GM12878 (cell line): ENCODE measurements at regions not wholly inside any gene's neighbourhood (a gene's known extent, or its start where the extent isn't known, plus 50 kb on each side); places are given as distances from the start of the nearest gene placed in this dataset.
"Not testable (repeated sequence)": the region's sequence is repeated elsewhere in the genome, so short reads cannot be mapped to it uniquely, and the experiment has no call there.

ENCODE experiments used
- ATAC-seq: fragments of 200-7000 bp; cut with Tn5 transposase; 3 replicates; pipeline ENCODE4 v1.9.1; 2020; ENCODE audit warnings: mild to moderate bottlenecking, moderate library complexity
- BruUV-seq: library from RNA; stranded (reverse); fragments of 400-500 nt; replicated peaks from 2 replicates; lab custom pipeline; 2021; lab: Mats Ljungman, UMichigan
- CTCF ChIA-PET: fragments of 300-600 bp; sonication (Branson Sonifier 250); formaldehyde crosslinking; extraction: SDS; loops from one replicate; lab custom pipeline; 2021; ENCODE audit warnings: inconsistent platforms; lab: Yijun Ruan, JAX
- POLR2A ChIA-PET: fragments of 350-600 bp; formaldehyde crosslinking; extraction: SDS; loops from one replicate; lab custom pipeline; 2021; ENCODE audit warnings: inconsistent platforms; lab: Charles Lee
- RAD21 ChIA-PET: fragments of 300-600 bp; sonication (Branson Sonifier 250); formaldehyde crosslinking; loops from one replicate; lab custom pipeline; 2023; ENCODE audit warnings: antibody characterized with exemption; ENCODE audit not compliant: unreplicated experiment; lab: Charles Lee
- SMC1A ChIA-PET: fragments of 300-600 bp; sonication (Branson Sonifier 250); formaldehyde crosslinking; loops from one replicate; lab custom pipeline; 2023; ENCODE audit not compliant: unreplicated experiment, uncharacterized antibody; lab: Charles Lee
- DNase-seq: peaks from one replicate; pipeline ENCODE4 v3.0.0-alpha.2; 2011; ENCODE audit warnings: low read depth, low spot score
- FAIRE-seq: peaks from 3 replicates; lab custom pipeline; 2011; peaks lifted over from hg19 to GRCh38; lab: Jason Lieb, UNC
- H2AFZ ChIP-seq: 2 replicates; pipeline ENCODE4 v1.6.0; 2011; ENCODE audit warnings: low read depth, low read length, control low read depth; ENCODE audit not compliant: control insufficient read depth
- H3K27ac ChIP-seq: 2 replicates; pipeline ENCODE4 v1.5.1; 2011; ENCODE audit warnings: control low read depth; ENCODE audit not compliant: control insufficient read depth, insufficient read depth
- H3K27me3 ChIP-seq, 2 experiments: replicated peaks in 1 of 2; 2 replicates each; pipeline versions ENCODE4 v1.6.0 to v1.6.1; 2011; ENCODE audit warnings: low read length in 1 of 2; ENCODE audit not compliant: control insufficient read depth in 2 of 2, insufficient read depth in 2 of 2
- H3K36me3 ChIP-seq, 2 experiments: 2 replicates each; pipeline ENCODE4 v1.5.1; 2011; ENCODE audit warnings: low read length in 1 of 2; ENCODE audit not compliant: control insufficient read depth in 2 of 2, insufficient read depth in 2 of 2
- H3K4me1 ChIP-seq: 2 replicates; pipeline ENCODE4 v1.6.1; 2011; ENCODE audit warnings: mild to moderate bottlenecking, low read length, moderate library complexity, mixed read lengths; ENCODE audit not compliant: control insufficient read depth, insufficient read depth
- H3K4me2 ChIP-seq: 2 replicates; pipeline ENCODE4 v1.6.0; 2011; ENCODE audit warnings: control low read depth; ENCODE audit not compliant: control insufficient read depth, insufficient read depth
- H3K4me3 ChIP-seq: fragments of 200-600 bp; sonication (generic); 2 replicates; pipeline ENCODE4 v1.5.1; 2016
- H3K79me2 ChIP-seq: 2 replicates; pipeline ENCODE4 v1.6.0; 2011; ENCODE audit warnings: low read length; ENCODE audit not compliant: control insufficient read depth, insufficient read depth
- H3K9ac ChIP-seq: 2 replicates; pipeline ENCODE4 v1.8.0; 2011; ENCODE audit warnings: low read length, control low read depth, mixed read lengths; ENCODE audit not compliant: control insufficient read depth, insufficient read depth
- H3K9me3 ChIP-seq: replicated peaks from 3 replicates; pipeline ENCODE4 v1.5.1; 2011; ENCODE audit warnings: mild to moderate bottlenecking, low read length; ENCODE audit not compliant: control insufficient read depth, insufficient read depth
- H4K20me1 ChIP-seq: 2 replicates; pipeline ENCODE4 v1.6.0; 2011; ENCODE audit not compliant: control insufficient read depth, insufficient read depth
- LARP7 ChIP-seq: fragments of 450-650 bp; IDR thresholded peaks from 2 replicates; pipeline ENCODE4 v1.6.1; 2017; ENCODE audit warnings: mild to moderate bottlenecking
- NFYA ChIP-seq: IDR thresholded peaks from 2 replicates; pipeline ENCODE4 v1.6.1; 2011; ENCODE audit warnings: low read depth, mild to moderate bottlenecking, low read length, improper control_type of control experiment, borderline replicate concordance
- ZBTB11 ChIP-seq: fragments of 450-650 bp; formaldehyde crosslinking; IDR thresholded peaks from 2 replicates; pipeline ENCODE4 v1.5.0; 2022; ENCODE audit warnings: mild to moderate bottlenecking, missing genetic modification characterization
- WGBS: methylation state at CpG from one replicate; pipeline ENCODE4 v1.1.6; 2016; ENCODE audit warnings: low lambda C conversion rate; ENCODE audit not compliant: insufficient replicate concordance, insufficient coverage; ENCODE audit errors: missing lambda C conversion rate; 5-methylcytosine and 5-hydroxymethylcytosine counted together
- in situ Hi-C: fragments of 300-500 bp; cut with MboI; formaldehyde crosslinking; loops from 9 replicates; pipeline ENCODE4 v1.14.3; 2018; ENCODE audit warnings: mixed read lengths
- intact Hi-C: fragments of 100-400 bp; cut with micrococcal nuclease; formaldehyde crosslinking; loops from one replicate; pipeline ENCODE4 v1.14.2; 2022; ENCODE audit not compliant: unreplicated experiment

DNA sequence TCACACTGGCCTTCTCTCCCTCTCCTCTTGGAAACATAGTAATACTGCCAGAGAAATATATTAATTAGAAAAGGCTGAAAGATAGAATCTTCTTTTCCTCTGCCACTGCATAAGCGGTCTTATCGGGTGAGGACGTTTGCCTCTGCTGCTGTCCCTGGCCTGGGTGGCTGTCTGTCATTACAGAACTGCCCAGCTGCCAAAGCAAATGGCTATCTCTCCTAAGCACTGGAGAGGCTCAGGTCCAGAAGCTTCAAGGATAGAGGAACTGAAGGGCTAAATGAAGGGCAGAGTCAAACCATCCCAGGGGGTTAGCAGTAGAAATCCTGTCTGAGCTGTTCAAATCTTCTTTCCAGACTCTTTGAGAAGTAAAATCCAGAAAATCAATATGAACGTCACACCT is 198.6 kb upstream of the CAND1 start:
- FAIRE-seq (no peak), DNase-seq (no peak), ATAC-seq (no peak)
- intact Hi-C loops (no loop called here), in situ Hi-C loops (no loop called here)
- H3K9me3 ChIP-seq, result no peaks in the 10 kb centered on the region
- no peaks in the 10 kb centered on the region for H3K36me3 ChIP-seq
- CTCF ChIA-PET, result no interaction called here
- H3K4me1 ChIP-seq, result no peaks in the 10 kb centered on the region
- POLR2A ChIA-PET, result no interaction called here
- RAD21 ChIA-PET, result no interaction called here
- 52% methylated on average over 4 of the region's 4 CpGs for WGBS
- SMC1A ChIA-PET, result no interaction called here
- H2AFZ ChIP-seq, result no peak overlapping the region
- H3K9ac ChIP-seq, result no peak overlapping the region
- no TSS peak for BruUV-seq
- H3K79me2 ChIP-seq, result no peaks in the 10 kb centered on the region
- peaks cover 14 to 17% of the 10 kb centered on the region in 2 experiments for H3K27me3 ChIP-seq
- H3K4me3 ChIP-seq, result no peak overlapping the region
- H3K27ac ChIP-seq, result no peak overlapping the region
- H3K4me2 ChIP-seq, result no peak overlapping the region
- H4K20me1 ChIP-seq, result no peaks in the 10 kb centered on the region
- TF ChIP-seq NFYA (no peak), LARP7 (no peak), ZBTB11 (CRISPR knock-in tag) (no peak)

DNA sequence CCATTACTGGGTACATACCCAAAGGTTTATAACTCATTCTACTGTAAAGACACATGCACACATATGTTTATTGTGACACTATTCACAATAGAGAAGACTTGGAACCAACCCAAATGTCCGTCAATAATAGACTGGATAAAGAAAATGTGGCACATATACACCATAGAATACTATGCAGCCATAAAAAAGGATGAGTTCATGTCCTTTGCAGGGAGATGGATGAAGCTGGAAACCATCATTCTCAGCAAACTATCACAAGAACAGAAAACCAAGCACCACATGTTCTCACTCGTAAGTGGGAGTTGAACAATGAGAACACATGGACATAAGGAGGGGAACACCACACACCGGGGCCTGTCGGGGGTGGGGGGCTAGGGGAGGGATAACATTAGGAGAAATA is 196.9 kb upstream of the CAND1 start:
- RAD21 ChIA-PET, intact Hi-C loops, CTCF ChIA-PET, H3K79me2 ChIP-seq, H3K9ac ChIP-seq, H3K4me3 ChIP-seq, H3K9me3 ChIP-seq, FAIRE-seq, H2AFZ ChIP-seq, in situ Hi-C loops, POLR2A ChIA-PET, ATAC-seq, SMC1A ChIA-PET, H3K27ac ChIP-seq, H3K36me3 ChIP-seq, H3K4me2 ChIP-seq, BruUV-seq, H4K20me1 ChIP-seq, DNase-seq, H3K4me1 ChIP-seq: not testable (repeated sequence)
- WGBS, result 43% methylated on average over 4 of the region's 4 CpGs
- peaks cover 14 to 17% of the 10 kb centered on the region in 2 experiments for H3K27me3 ChIP-seq
